ENCODE measurements at regions not wholly inside any gene's neighbourhood (a gene's known extent, or its start where the extent isn't known, plus 50 kb on each side); places are given as distances from the start of the nearest gene placed in this dataset.

DNA sequence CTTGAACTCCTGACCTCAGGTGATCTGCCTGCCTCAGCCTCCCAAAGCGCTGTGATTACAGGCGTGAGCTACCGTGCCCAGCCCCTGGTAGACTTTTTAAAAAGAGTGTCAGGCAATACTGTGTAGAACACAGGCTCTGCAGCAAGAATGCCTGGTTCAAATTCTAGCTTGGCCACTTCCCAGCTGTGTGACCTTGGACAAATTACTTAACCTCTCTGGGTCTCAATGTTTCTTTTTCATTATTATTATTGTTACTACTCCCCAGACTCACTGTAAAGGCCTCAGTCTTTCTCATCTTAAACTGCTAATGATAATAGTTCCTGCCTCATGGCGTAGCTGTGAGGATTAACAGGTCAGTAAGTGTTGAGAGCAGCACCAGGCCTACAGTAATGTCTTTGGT lies 114.3 kb downstream of the LITAF start:
- TF ChIP-seq, protein P1, sequence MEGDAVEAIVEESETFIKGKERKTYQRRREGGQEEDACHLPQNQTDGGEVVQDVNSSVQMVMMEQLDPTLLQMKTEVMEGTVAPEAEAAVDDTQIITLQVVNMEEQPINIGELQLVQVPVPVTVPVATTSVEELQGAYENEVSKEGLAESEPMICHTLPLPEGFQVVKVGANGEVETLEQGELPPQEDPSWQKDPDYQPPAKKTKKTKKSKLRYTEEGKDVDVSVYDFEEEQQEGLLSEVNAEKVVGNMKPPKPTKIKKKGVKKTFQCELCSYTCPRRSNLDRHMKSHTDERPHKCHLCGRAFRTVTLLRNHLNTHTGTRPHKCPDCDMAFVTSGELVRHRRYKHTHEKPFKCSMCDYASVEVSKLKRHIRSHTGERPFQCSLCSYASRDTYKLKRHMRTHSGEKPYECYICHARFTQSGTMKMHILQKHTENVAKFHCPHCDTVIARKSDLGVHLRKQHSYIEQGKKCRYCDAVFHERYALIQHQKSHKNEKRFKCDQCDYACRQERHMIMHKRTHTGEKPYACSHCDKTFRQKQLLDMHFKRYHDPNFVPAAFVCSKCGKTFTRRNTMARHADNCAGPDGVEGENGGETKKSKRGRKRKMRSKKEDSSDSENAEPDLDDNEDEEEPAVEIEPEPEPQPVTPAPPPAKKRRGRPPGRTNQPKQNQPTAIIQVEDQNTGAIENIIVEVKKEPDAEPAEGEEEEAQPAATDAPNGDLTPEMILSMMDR (IDR thresholded peaks at IDR 0.05), result no peak
- TF ChIP-seq POLR2A (IDR thresholded peaks at IDR 0.05) (no peak), POLR2AphosphoS5 (IDR thresholded peaks at IDR 0.05) (no peak)

All from transverse colon (tissue), 4 donors.